T1000 (cell line): ENCODE measurements at regions not wholly inside any gene's neighbourhood (a gene's known extent, or its start where the extent isn't known, plus 50 kb on each side); places are given as distances from the start of the nearest gene placed in this dataset.

ENCODE experiments used
- DNase-seq: peaks from one replicate; lab custom pipeline; 2025; ENCODE audit warnings: mixed read lengths; lab: John Stamatoyannopoulos, UW

DNA sequence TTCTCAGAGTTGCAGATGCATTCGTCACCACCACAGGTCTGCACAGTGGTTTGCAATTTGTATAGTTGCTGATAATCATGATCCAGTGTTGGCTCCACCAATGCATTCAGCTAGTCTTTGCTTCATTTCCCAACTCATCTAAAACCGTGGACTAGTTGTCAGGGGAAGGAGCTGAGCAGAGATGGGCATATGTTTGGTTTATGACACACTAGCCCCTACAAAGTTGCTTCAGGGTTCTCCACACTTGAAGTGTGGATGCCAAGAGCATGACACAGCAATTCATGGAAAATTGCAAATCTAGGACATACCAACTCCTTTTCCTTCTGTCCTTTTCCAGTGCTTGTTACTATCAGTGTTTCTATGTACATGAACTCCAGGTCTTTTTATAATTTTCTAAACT lies 168.0 kb downstream of the TNFSF13B start:
- peak; percentile 17 for DNase-seq

DNA sequence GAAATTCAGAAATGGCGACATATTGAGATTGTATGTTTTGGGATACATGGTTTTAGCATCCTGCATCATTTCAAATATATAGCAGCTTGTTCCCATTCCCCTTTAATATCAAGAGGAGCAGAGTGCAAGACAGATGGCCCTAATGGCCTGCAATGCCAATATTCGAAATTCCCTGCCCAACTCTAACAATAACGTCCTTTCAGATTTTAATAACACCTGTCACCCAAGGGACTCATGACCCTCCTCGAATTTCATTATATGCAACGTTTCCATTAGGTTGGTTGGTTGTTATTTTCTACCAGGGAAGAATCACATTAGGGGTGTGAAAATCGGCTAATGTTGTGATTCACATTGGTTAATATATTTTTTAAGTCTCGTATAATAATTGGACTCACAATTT lies 170.0 kb downstream of the TNFSF13B start:
- no peak for DNase-seq

DNA sequence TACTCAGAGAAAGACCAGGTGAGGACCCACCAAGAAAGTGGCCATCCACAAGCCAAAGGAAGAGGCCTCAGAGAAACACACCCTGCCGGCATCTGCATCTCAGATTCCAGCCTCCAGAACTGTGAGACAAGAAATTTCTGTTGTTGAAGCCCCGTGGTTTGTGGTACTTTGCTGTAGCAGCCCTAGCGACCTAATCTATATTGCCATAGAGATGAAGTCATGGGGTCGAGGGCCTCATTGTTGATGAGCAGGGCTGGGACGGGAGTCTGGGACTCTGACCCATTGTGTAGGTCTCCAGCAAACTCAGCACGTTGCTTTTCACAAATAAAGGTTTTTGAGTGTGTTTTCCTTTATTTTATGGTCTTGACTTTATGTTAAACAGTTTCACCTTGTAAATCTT lies 174.9 kb downstream of the TNFSF13B start:
- no peak for DNase-seq

DNA sequence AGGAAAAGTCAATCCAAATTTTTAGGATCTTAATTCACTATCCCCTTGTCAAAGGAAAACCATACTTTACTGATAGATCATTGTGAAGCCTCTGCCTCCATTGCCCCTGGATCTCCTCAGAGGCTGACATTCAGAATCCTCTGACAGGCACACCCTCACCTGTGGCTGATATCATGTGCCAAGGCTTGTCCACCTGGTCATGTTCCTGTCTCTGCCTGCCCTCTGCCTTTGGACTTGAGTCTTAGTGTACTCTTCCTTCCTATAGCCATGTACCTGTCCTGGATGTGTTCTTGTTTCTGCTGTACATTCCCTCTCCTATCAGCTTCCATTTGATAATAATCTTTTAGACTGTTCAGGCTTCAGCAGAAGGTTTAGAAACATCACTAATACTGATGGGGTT lies 179.4 kb downstream of the TNFSF13B start:
- DNase-seq, result no peak

DNA sequence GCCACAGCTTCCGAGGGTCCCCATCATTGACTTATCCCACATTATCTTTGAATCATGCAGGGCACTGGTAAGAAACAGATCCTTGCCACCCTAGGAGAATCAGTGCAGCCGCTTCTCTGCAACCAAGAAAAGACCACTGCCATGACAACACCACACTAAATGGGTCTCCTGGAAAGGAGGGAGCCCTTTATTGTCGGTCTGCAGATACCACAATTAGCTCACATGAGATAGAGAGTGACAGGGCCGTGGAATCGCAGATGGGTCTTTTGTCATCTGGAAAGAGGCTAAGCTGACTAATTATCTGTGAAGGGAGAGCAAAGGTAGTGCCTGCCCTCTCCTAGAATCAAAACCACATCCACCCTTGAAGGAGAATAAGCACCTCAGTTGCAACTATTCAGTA lies 178.3 kb upstream of the MYO16 start:
- no peak for DNase-seq

DNA sequence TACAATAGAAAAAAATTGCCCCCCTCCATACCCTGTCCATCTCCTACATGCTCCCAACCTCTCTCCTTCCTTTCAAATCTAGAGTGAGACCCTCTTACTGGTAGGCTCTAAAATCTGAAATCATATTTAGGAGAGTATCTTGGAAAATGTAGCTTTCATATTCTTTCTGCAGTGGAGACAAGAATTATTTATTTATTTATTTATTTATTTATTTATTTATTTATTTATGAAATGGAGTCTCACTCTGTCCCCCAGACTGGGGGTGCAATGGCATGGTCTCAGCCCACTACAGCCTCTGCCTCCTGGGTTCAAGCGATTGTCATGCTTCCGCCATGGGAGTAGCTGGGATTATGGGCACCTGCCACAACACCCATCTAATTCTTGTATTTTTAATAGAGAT lies 174.1 kb upstream of the MYO16 start:
- DNase-seq, result no peak

DNA sequence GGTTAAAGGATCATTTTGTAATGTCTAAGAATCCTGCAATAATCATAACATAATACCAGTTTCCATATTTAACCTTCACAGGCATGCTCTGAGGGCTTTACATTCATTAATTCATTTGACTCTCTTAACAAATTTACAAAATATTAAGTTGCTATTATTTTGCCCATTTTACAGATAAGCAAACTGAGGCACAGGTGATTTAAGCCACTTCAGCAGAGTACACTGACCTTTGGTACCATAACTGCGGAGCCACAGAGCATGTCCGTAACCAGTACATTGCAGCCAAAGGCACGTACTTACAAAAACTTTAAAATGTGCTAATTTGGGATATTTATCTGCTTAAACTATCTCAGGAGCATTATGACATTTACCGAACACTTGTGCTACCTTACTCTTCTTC lies 169.4 kb upstream of the MYO16 start:
- no peak for DNase-seq

DNA sequence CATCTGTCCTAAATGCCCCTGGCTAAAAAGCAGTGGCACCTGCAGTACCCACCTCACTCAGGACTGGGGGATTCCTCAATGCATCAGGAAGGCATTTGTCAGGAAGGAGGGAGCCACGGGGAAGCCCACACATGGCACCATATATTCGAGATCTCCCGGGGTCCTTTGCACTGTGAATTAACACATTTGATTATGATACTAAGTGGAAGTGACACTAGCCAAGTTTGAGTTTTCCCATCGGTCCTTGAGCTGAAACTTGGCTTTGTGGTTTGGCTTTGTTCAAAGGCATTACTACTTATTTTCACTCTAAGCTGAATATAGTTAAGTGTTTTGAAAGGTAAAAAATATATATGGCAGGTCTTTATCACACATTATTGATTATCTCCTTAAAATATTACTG lies 168.7 kb upstream of the MYO16 start:
- DNase-seq, result no peak

DNA sequence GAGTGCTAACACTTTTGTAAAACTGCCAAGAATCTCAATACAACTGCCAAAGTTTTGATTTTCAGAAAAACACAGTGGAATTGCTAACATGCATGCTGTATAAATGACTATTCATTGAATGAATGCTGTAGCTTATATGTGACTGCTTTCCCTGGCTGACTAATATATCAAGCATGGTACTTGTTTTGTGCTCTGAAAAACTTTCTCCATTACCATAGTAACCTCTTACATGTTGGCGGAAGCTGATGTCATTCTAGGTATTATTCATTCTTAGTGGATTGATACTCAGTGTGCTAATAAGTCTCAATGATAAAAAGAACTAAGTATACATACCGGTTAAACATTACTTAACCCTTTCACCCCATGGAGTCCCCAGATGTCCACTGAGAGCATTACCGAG lies 166.1 kb upstream of the MYO16 start:
- peak; percentile 1 for DNase-seq

DNA sequence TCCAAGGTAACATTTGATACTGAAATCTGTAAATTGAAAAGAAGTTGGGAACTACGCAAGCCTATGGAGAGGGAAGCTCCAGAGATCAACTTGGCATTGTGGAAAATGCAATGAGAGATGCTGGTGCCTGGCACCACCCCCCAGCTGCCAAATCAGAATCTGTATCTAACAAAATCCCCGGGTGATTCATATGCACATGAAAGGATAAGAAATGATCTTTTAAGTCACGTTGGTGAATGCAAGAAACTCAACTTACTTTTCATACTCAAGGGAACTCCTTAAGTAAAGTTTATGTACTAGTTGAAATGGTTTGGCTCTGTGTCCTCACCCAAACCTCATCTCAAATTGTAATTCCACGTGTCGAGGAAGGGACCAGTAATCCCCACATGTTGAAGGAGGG lies 158.5 kb upstream of the MYO16 start:
- no peak for DNase-seq

DNA sequence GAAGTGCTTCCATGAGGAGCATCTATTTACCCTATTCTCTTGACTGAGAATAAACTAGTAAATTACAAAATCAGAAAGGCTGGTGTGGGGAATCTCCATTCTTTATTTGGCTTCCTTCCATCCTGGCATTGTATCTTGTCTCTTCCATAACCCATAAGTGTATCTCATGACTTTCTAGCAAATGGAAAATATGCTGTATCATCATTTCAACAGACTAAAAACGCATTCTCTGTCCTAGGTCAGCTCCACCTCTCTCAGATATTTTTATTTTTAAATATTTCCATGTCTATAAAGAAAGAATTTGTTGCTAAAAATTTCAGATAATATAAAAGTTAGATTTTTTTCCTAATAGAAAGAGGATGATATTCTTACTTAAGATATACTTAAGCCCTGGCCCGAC lies 154.2 kb upstream of the MYO16 start:
- DNase-seq, result no peak

DNA sequence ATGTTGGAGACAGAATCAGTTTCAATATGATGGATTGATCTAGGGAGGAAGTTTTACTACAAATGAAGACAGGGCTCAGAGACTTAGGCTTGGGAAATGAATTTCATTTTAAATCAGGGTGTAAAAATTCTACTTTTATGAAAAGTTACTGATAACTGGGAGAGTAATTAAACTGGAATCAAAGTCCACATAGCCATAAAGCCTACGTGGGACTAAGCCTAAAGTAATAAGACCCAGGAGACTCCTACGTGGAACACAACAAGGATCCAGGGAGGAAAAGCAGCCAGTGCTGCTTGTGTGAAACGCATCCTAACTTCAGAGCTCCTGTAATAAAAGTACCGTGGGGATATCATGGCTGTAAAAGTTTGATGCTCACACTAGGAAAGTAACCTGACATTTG lies 152.0 kb upstream of the MYO16 start:
- no peak for DNase-seq

DNA sequence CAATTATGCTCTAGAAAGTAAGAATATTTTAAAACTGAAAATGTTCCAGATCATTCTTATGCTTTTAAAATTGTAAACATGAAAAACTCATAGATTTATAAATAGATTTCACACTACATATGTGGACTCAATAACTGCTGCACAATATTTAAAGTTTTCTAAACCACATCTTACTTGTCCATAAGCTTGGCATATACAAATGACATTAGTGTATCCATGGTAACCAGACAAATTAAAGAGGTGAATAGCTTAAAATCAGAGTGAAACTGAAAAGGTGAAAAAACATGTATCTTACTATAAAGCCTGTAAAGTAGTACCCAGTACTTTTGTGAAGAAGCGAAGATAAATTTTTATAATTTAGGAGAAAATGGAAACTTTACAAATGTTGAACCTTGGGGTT lies 151.2 kb upstream of the MYO16 start:
- no peak for DNase-seq

DNA sequence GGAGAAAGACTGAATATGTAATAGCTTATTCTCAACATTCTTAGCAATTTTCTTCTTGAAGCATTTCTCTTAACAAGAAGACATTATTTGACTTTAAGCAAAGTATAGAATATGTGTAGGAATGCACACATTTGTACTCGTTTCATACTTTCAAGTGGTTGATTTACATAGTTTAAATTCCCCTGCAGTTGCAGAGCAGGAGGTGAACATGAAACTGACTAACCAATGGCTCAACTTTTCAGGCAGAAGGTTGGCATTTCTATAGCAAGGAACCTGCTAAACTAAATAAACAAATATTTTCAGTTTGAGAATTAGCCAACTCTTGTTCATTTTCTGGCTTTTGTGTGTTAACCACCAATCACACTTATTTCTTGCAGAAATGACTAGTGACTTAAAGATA lies 145.4 kb upstream of the MYO16 start:
- no peak for DNase-seq

DNA sequence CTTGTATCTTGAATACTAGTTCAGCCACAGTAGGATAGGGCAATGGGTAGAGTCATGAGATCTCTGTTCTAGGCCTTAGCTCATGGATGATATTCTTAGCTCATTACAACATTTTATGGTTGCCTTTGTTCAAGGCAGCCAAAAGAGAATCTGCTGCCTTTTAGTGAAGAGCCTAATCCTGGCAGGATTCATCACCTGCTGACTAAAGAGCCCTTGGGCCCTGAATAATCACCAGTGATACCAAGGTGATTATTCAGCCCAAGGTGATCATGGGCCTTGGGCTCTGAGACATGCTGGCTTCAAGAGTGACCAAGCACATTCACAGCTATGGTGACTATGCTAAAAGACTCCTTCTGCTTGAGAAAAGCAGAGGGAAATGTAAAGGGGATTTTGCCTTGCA lies 143.3 kb upstream of the MYO16 start:
- no peak for DNase-seq

DNA sequence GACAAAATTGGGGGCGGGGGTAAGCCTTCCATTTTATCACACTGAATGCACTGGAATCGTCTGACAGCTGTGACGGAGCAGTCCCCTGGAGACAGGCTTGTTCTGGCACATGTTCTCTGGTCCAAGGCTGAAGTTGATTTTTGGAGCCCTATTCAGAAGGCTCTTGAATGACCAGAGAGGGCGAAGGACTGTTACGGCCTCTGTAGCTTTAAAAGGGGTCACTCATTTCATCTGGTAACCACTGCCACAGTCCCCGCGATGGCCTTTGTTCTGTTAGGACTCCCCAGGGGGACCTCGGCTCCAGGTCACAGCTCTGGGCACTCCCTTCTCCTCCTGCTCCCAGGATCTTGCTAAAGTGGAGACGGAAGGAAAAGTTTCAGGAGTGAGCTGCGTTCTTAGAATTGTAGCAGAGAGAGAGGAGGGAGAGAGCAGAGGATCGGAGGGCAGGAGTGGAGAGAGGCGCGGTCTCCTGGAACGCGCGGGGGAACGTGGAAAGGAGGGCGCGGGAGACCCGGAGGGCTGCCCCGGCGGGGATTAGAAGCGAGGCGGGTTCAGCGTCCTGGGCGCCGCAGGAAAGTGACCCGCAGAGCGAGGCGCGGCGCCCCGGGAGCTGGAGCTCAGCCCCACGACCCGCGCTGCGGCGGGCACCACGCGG lies 134.3 kb upstream of the MYO16 start:
- no peak for DNase-seq

DNA sequence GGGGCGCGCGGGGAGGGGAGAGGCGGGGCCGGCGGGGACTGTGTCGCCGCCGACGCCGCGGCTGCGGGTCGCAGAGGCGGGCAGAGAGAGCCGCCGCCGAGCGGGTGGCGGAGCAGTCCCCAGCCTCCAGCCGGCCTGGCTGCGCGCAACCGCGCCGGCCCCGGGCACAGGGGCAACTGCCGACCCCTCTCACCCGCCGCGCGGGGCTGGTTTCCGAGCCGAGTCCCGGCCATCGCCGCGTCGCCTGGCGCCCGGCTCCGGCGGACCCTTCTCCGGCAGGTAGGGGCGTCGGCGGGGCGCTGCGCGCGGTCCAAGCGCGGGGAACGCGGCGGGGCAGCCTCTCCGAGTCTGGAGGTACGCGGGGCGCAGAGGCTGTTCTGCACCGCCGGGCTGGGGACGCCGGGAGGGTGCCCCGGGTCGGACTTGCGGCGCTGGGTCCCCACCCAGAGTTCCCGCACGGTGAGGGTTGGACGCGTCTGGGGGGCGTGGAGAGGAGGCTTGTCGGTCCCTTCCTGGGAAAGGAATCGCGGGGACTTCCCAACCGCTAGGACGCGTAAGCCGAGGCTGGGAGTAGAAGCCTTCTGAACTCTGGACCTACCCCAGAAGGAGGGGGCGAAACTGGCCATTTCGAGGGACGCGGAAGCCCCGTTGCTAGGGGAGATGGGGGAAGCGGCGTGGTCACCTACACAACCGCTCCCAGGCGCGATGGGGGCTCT lies 133.6 kb upstream of the MYO16 start:
- no peak for DNase-seq

DNA sequence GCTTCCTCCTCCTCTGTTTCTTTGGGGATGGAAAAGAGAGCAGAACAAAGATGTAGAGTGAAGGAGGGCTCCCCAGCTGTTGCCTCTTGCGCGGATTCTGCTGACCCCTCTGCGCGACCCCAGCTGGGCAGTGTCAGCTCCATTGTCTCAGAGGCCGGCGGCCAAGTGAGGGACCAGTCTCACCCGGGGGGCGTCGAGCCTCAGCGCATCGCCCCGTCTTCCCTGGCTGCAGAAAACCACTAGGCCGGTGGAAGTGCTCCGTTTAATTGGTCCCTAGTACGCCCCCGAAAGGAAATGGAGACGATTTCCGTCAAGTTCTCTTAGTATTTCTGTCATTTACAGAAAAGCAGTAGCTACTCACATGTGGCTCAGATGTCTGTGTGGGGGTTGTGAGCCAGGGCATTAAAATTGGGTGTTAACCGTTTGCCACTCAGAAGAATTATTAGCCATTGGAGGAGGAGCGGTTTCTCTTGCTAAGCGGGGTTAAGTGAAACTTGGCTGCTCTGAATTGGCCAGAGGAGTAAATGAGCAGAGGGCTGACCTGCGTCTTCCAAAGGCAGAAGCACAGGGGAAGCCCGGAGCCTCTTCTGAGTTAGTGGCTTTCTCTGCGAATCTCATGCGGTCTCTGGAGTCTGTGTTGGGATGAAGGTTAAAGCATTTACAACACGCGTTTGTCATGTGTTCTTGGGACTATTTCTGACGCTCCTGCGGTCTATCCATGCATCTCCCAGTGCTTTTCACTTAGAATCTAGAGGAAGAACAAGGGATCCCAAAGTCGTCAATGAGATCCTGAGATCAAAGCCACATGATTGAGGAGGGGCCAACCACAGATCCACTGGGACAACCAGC lies 132.8 kb upstream of the MYO16 start:
- DNase-seq, result no peak

DNA sequence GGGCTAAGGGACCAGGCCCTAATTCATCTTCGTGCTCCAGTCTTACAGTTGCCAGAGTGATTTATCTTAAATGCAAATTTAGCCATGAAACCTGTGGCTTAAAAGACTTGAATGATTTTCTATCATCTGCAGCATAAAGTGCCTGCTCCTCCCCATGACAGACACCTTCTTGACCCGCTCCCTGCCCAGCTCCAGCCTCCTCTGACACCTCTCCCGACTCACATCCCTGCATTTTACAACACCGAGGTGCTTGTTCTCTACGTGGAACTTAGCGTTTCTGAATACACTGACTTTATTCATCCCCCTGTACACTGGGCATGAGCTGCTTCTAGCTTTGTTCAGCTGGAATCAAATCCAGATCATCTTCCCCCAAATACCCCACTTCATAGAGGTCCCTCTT lies 128.7 kb upstream of the MYO16 start:
- no peak for DNase-seq

DNA sequence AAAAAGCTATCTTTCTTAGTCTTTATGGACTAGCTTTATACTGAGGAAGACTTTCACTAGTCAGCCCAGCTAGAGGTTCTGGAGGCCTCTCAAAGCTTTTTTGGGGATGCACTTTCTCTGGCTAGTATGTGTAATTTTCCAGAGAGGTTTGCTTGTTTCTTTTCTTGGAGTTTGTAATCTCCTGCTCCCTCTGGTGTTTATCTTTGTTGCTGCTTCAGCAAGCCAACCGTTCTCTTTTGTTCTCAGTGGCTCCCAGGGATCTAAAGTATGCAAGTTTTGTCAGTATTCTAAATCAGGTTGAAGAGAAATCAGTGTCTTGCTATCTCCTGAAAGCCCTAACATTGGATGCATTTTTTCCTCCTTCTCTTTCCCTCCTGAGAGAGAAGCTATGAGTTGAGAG lies 121.1 kb upstream of the MYO16 start:
- DNase-seq, result no peak

DNA sequence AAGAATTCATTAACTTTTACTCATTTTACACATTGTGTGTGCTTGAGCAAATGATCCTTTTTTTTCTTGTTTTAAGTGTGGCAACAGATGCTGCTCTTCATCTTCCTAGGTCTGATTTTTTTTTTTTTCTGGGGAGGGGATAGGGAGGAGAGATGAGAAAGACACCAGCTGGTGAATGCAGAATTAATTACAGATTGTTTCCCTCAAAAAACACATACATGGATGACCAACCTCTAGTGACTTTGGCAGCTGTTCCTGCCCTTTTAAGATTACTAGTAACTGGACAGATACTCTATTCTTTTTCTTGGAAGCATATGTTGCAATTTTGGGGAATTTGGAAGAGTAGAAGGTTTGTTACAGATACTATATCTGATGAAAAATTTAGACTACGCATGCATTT lies 103.6 kb upstream of the MYO16 start:
- no peak for DNase-seq

DNA sequence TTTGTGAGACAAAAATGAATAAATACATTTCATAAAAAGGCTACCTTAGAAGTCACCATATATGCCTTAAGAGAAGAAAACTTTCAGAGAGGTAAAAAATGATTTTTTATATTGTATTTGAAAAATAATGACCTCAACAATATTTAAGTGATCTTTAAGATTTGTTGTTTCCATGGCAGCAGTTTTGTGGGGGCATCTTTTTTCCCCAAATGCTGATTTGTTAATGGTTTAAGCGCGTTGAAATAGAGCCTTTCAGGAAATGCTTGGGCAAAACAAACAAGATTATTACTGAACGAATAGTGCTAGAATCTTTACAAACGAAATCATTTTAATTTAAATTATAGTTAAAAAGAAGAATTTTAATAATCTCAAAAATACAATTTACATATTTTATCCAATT lies 103.1 kb upstream of the MYO16 start:
- DNase-seq, result no peak

DNA sequence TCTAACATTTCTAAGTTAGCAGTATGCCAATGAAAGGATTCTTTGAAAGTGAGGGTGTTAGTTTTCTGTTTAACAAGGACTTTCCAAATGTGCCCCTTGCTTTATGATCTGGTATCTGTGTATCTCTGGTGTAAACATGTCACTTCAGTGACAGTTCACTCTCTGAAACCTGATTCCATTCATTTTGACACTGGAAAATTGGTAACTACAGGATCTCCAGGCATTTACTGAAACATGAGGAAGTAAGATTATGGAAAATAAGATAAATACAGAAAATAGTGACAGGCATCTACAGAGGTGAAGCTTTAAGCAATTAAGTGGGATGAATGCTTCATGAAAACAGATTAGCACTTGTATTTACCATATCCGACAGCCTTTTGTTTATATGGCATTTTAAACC lies 101.6 kb upstream of the MYO16 start:
- no peak for DNase-seq
